ES-I3 (cell line): ENCODE measurements at regions not wholly inside any gene's neighbourhood (a gene's known extent, or its start where the extent isn't known, plus 50 kb on each side); places are given as distances from the start of the nearest gene placed in this dataset.
"Not testable (repeated sequence)": the region's sequence is repeated elsewhere in the genome, so short reads cannot be mapped to it uniquely, and the experiment has no call there.

ENCODE experiments used
- H3K36me3 ChIP-seq: 2 replicates; pipeline ENCODE4 v1.6.1; 2013; ENCODE audit warnings: mild to moderate bottlenecking, low read length, control low read depth, moderate library complexity; ENCODE audit not compliant: insufficient read depth
- H3K4me1 ChIP-seq: 2 replicates; pipeline ENCODE4 v1.6.1; 2013; ENCODE audit warnings: mild to moderate bottlenecking, control low read depth, low read length; ENCODE audit not compliant: insufficient read depth
- H3K9ac ChIP-seq: 2 replicates; pipeline ENCODE4 v1.6.1; 2013; ENCODE audit warnings: low read depth, mild to moderate bottlenecking, low read length, moderate library complexity
- H3K9me3 ChIP-seq: 2 replicates; pipeline ENCODE4 v1.6.1; 2013; ENCODE audit warnings: mild to moderate bottlenecking, low read length, moderate library complexity; ENCODE audit not compliant: control insufficient read depth, insufficient read depth

DNA sequence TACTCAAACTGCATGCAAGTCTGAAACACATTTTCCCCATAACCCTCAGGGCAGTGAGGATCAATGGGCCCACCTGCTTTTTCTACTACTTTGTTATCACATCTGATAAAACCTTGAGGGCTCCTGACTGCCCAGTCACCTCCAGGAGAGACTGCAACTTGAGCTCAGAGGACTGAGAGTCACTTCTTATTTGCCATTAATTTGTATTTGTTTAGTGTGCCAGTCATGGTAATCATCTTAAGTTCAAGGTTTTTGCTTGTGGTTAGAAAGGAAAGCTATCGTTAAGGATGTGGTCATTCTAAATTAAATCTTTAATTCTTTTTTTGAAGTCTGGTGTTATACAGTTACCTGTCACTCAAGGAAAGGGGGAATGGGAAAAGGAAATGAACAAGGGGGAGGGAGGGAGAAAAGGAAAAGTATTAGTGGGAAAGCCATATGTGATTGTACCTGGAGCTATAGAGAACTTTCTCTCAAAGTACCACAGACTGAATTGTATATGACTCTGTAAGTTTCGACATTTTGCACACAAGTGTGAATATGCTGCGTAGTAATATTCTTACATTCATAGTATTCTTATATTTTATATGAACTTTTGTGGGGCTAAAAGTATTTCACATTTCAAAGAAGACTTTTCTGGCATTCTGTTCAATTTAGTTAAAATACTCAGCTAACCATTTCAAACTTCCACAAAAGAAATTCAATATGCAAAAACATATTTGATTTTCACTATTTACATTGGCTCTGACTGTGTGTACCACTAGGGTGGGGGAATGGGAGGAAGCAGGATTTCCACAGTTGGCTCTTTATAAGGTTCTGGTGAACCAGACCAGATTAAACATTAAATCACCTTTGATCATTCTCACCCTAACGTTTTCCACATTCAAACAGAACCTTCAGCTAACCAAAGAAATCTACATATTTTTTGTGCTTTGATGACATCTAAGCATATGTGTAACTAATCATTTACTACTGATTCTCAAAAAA lies 166.5 kb upstream of the ATP11B start:
- Histone ChIP-seq H3K4me1 (0 out of 2 replicates have a peak, but pooled peaks cover under 1% of the 10 kb centered on the region), H3K36me3 (no peaks in the 10 kb centered on the region), H3K9ac (no peak overlapping the region), H3K9me3 (0 out of 2 replicates have a peak, but pooled peaks cover 4% of the 10 kb centered on the region)

DNA sequence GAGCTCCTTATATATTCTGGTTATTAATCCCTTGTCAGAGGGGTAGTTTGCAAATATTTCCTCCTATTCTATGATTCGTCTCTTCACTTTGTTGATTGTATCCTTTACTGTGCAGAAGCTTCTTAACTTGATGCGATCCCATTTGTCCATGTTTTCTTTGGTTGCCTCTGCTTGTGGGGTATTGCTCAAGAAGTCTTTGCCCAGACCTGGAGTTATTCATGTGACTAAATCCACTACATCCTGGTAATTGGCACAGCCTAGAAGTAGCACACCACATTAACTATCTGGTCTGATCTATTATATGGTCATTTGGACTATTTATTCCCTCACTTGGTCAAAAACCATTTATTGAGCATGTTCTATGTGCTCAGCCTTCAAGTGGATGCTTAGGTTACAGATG lies 164.8 kb upstream of the ATP11B start:
- Histone ChIP-seq H3K9ac (no peak overlapping the region), H3K9me3 (0 out of 2 replicates have a peak, but pooled peaks cover 4% of the 10 kb centered on the region), H3K4me1 (no peaks in the 10 kb centered on the region), H3K36me3 (no peaks in the 10 kb centered on the region)

DNA sequence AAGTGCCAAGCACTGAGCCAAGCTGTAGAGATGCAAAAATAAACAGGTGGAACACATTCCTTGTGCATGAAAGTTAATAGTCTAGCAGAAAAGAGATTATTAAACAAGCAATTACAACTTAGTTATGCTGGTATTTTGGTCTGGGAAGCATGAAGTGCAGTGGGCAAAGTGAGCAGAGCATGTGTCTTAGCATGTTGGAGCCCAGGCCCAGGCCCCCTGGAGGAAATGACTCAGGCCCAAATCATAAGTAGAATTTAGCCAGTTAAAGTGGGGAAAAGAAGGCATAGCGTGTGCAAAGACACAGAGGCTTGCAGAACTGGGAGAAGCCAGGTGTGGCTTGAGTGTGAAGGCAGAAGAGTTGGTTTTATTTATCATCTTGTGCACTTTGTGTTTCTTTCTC lies 163.8 kb upstream of the ATP11B start:
- H3K36me3 ChIP-seq, result no peaks in the 10 kb centered on the region
- H3K9ac ChIP-seq, result no peak overlapping the region
- H3K9me3 ChIP-seq, result 0 out of 2 replicates have a peak, but pooled peaks cover 4% of the 10 kb centered on the region

DNA sequence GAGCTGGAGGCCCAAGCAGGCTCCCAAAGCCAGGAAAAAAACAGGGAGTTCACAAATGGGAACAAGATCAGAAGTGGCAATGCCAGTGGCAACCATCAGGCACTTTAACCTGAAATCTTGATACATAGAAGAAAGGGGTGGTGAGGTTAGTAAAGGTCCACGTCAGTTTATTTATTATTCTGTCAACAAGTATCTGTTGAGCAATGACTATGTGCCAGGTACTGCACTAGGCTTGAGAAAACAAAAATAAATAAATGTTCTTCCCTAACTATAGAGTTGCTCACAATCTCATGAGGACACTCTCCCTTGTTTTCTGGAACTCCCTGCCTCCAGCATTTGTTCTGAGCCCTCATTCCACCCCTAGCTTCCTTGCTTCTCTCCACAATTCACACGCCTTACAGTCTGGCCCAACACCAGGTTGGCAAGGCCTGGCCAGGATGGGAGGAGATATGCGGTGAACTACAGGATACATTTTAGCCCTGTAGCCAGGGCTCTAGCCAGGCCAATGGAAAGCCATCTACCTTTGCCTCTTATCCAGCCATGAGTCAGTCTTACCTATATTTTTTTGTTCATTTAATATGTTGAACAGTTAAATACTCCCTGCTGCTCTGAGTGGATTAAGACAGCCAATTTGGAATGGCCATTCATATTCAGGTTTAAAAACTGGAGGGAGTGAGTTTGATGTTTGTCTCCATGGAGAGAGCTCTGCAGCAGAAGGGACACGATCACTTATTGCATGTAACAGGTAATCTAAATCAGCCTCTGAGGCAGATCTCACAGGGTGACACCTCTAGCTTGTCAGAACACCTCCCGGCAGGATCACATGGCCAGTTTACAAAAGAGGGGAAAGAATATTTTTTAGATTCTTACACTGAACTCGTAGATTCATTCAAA lies 161.9 kb upstream of the ATP11B start:
- H3K9ac ChIP-seq, result no peak overlapping the region
- no peaks in the 10 kb centered on the region for H3K4me1 ChIP-seq
- H3K9me3 ChIP-seq, result no peaks in the 10 kb centered on the region
- no peaks in the 10 kb centered on the region for H3K36me3 ChIP-seq

More for the DNA sequence above, 163.8 kb upstream of the ATP11B start:
- H3K4me1 ChIP-seq, result no peaks in the 10 kb centered on the region

DNA sequence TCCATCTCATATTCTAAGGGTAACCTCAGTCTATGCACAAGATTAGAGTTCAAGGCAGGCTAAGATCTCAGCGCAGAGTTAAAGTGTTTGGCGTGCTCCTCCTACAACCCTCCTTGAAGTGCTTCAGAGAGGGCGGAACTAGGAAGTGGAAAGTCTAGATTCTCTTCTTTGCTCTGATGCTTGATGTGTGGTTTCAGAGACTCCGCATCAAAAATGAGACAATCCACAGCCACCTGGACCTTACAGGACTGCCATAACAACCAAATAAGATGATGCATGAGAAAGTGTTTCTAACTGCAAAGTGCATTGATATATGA lies 161.3 kb upstream of the ATP11B start:
- Histone ChIP-seq H3K9me3 (no peaks in the 10 kb centered on the region), H3K36me3 (no peaks in the 10 kb centered on the region), H3K4me1 (no peaks in the 10 kb centered on the region), H3K9ac (no peak overlapping the region)

DNA sequence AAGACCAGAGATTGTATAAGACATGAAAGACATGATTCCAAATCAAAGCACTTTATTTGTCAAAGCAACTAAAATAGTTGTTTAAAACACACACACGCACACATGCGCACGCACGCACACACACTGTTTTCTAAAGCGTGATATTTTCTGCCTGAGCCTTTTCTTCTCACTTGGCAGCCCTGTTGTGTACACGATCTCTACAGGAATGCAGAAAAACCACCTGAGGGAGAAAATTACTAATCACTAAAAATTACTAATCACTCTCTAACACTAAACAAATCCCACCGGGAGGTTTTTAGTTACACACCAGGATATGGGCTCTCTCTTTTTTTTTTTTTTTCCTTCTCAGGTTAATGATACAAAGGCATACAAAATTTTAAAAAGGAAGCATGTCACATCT lies 160.1 kb upstream of the ATP11B start:
- Histone ChIP-seq H3K36me3 (no peaks in the 10 kb centered on the region), H3K9me3 (no peaks in the 10 kb centered on the region), H3K9ac (no peak overlapping the region), H3K4me1 (no peaks in the 10 kb centered on the region)

DNA sequence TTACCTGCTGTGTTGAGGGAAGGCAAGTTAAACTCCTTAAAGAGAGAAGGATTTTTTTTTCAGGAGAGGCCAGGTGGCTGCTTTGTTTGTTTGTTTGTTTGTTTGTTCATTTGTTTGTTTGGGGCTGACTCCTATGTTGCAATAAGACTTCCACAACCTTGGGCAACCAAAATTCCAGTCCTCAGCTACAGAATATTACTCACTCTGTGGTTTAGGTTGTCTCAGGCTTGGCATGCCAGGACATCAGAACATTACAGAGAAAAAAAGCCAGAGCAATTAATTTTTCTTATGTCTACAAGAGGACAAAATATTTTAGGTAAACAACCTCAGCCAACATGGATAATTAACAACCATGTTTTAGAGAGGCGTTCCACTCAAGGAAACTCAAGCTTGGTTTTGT lies 156.7 kb upstream of the ATP11B start:
- Histone ChIP-seq H3K4me1 (no peaks in the 10 kb centered on the region), H3K9ac (no peak overlapping the region), H3K36me3 (no peaks in the 10 kb centered on the region), H3K9me3 (no peaks in the 10 kb centered on the region)

DNA sequence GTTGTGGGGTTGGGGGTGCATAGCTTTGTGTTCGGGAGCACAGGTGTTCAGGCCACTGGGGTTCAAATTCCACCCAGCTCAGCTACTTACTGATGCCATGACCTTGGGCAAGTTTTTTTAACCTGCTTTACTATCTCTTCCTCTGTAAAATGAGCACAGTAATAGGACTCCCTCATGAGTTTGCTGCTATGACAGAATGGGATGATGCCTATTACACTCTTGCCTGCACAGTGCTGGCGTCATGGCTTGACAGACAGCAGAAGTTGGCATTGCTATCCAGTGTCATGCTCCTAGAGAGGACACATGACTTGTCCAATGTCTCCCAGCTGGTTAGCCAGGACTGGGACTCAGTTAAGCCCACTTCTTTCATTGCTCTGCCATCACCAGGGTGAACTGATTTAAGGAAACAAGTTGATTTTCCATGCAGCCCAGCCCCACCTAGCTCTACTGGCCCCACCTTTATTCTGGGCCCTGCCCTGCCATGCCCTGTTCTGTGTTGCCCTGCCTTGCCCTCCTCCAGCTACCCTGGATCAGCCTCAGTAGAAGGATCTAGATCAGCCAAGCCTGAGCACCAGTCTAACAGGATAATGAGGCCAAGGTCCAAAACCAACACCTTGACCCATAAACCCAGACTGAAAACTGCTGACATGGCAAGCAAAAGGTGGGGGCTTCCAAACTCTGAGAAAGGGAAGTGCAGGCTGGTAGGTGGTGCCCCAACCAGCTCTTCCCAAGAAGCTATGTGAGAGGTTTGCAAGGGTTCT lies 155.8 kb upstream of the ATP11B start:
- no peaks in the 10 kb centered on the region for H3K9me3 ChIP-seq
- H3K9ac ChIP-seq, result no peak overlapping the region
- no peaks in the 10 kb centered on the region for H3K36me3 ChIP-seq
- no peaks in the 10 kb centered on the region for H3K4me1 ChIP-seq

DNA sequence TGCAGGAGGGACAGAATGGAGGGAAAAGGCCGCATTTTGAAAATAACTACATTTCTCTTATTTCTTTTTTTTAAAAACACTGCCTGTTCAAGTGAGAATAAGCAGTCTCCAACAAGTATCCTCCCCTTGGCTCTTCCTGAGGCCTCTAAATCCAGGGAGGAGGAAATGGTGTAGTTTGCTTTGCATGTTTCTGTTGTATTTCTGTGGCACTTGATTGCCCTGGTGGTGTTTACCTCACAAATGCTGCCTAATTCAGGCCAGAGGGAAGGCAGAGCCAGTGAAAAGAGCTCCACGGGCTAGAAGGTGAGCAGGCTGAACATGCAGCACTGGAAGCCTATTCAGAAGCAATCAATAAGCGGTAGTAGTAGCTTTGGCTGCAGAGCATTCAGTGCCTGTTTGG lies 149.3 kb upstream of the ATP11B start:
- Histone ChIP-seq H3K9me3 (peaks cover 2% of the 10 kb centered on the region; the same call in 1 of the 2 replicates), H3K9ac (no peak overlapping the region), H3K4me1 (no peaks in the 10 kb centered on the region), H3K36me3 (no peaks in the 10 kb centered on the region)

DNA sequence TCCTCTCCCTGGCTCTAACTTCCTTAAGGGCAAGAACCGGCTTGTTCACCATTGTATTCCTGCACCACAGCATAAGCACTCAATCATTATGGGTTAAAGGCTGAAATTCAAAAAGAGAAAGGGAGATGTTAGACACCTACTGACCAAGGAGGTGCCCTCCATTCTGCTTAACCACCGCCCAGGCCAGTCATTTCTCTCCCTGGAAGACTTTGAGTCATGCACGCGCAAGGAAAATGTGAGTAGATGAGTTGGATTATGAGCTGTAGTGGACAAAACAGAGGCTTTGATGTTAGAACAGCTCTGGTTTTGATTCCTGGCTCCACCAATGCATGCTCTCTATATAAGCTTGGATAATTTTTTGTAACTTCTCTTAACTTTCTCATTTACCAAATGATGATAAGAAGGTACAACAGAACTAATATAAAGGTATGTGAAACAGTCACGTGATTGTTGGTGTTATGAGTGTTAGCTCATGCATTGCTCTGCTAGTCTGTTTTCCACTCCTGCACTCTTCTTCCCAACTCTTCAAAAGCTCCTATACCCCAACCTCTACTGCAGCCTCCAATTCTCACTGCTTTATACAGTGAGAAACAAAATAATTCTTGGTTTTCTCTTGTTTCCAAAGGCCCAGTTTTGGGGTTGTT lies 148.4 kb upstream of the ATP11B start:
- Histone ChIP-seq H3K4me1 (no peaks in the 10 kb centered on the region), H3K9me3 (peaks cover 2% of the 10 kb centered on the region; the same call in 1 of the 2 replicates), H3K36me3 (no peaks in the 10 kb centered on the region), H3K9ac (no peak overlapping the region)

DNA sequence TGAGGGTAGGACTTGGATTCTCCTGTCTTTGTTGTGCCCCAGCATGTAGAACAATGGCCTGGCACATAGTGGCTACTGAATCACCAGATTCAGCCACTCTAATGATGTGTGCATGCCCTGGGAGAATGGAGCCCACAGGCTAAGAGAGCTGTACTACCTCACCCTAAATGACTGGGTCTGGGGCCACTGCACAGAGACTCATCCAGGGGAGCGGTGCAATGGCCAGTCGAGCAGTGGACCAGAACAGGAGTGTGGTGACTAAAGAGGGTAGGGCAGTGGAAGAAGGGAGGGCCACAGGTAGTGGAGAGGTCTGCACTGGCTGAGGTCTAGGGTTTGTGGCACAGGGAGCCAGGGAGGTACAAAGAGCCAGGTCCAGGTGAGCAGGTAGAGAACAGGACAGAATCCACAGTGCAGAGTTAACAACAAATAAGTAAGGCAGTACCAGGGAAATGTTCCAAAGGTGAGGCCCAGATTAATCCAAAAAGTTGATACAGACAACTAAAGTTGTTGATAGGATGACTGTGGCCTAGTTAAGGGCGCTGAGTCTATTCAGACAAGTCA lies 142.7 kb upstream of the ATP11B start:
- H3K36me3 ChIP-seq, result no peaks in the 10 kb centered on the region
- no peak overlapping the region for H3K9ac ChIP-seq
- no peaks in the 10 kb centered on the region for H3K4me1 ChIP-seq
- peaks cover 2% of the 10 kb centered on the region; the same call in 1 of the 2 replicates for H3K9me3 ChIP-seq

DNA sequence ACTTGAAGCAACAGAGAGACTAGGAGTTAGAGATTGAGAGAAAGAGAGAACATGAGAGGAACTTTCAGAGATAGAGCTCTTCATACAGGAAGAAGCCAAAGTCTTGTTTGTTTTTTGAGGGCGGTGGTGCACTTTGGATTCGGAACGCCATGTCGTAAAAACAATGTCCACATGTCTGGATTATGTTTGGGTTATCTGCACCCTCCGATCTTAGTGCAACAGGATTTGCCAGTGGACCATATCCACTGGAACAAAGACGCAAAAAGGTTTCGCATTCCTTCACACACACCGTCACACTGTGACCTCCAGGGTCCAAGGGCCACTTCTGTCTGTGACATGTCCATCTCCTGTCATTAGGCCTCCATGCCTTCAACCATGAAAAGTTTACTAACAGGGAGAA lies 141.8 kb upstream of the ATP11B start:
- Histone ChIP-seq H3K36me3 (no peaks in the 10 kb centered on the region), H3K9me3 (peaks cover 2% of the 10 kb centered on the region; the same call in 1 of the 2 replicates), H3K4me1 (no peaks in the 10 kb centered on the region)

DNA sequence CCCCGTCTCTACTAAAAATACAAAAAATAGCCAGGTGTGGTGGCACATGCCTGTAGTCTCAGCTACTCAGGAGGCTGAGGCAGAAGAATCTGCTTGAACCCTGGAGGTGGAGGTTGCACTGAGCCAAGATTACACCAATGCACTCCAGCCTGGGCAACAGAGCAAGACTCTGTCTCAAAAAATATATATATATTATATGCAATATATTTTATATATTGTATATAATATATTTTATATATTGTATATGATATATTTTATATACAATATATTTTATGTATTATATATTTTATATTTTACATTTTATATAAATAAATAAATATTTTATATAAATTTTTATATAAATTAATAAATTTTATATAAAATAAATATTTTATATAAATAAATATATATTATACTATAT lies 140.2 kb upstream of the ATP11B start:
- not testable (repeated sequence) for H3K4me1 ChIP-seq, H3K36me3 ChIP-seq, H3K9ac ChIP-seq, H3K9me3 ChIP-seq

More for the DNA sequence above, 141.8 kb upstream of the ATP11B start:
- no peak overlapping the region for H3K9ac ChIP-seq
